ENCODE measurements at regions not wholly inside any gene's neighbourhood (a gene's known extent, or its start where the extent isn't known, plus 50 kb on each side); places are given as distances from the start of the nearest gene placed in this dataset.
"Not testable (repeated sequence)": the region's sequence is repeated elsewhere in the genome, so short reads cannot be mapped to it uniquely, and the experiment has no call there.

DNA sequence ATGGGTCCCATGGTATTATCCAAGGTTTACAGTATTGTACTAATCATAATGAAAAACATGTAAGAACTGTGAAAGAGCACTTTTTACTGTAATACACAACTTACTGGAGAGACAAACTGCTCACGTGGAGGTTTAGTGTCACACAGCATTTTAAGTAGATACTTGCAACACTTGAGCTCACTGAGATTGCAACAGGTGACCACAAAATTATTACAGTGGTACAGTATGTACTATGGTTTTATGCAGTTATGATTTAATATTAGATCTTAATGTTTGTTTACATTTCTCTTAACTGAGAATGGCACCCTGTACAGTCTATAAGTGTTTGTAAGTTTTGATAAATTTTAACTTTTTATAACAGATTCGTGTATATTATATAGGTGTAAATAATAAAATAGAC is 118.6 kb upstream of the SKOR2 start:
- 80% methylated on average over 1 of the region's 2 CpGs; no CpG with 5 or more reads in 1 of the 2 experiments for WGBS, 2 experiments (ENCODE audit: insufficient coverage in 2 of 2)
- no peaks in the 10 kb centered on the region for H3K4me1 ChIP-seq (ENCODE audit: control insufficient read depth, insufficient read depth, low read length, poor library complexity, severe bottlenecking)
- no peak overlapping the region for H3K27ac ChIP-seq (ENCODE audit: low read depth, low read length, severe bottlenecking)
- no peaks in the 10 kb centered on the region for H3K36me3 ChIP-seq (ENCODE audit: control insufficient read depth, insufficient read depth, low read length)
- H3K4me3 ChIP-seq (ENCODE audit: extremely low read depth, insufficient read depth, low read length, poor library complexity, severe bottlenecking) = no peak overlapping the region
- H3K9me3 ChIP-seq (ENCODE audit: control insufficient read depth, low read length) = no peaks in the 10 kb centered on the region

GRCh38 chr18:47354061-47354460 is 102.6 kb upstream of the SKOR2 start:
- WGBS, 2 experiments (ENCODE audit: insufficient coverage in 2 of 2) = 94 to 96% methylated on average over 8 to 12 of the region's 15 CpGs
- H3K4me3 ChIP-seq (ENCODE audit: extremely low read depth, insufficient read depth, low read length, poor library complexity, severe bottlenecking); H3K4me1 ChIP-seq (ENCODE audit: control insufficient read depth, insufficient read depth, low read length, poor library complexity, severe bottlenecking); H3K9me3 ChIP-seq (ENCODE audit: control insufficient read depth, low read length); H3K27ac ChIP-seq (ENCODE audit: low read depth, low read length, severe bottlenecking); H3K36me3 ChIP-seq (ENCODE audit: control insufficient read depth, insufficient read depth, low read length): not testable (repeated sequence)

DNA sequence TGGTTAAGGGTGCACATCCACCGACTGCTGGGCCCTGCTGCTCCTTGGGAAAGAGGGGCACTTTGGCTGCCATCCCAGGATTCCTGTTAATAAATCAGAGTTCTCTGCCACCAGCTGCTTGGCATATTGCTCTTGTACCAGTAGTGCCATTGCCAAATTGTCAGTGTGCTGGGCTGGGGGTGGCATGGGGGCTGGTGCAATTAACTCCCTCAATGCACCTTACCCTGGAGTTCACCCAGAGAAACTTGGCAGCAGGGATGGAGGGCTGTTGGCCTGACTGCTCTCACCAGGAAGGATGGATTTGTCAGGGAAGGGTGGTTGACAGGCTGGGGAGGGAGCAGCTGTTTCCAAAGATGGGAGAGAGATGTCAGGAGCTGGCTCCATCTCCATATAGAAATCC is 94.6 kb upstream of the SKOR2 start:
- Histone ChIP-seq H3K4me1 (ENCODE audit: control insufficient read depth, insufficient read depth, low read length, poor library complexity, severe bottlenecking) (peaks cover 14% of the 10 kb centered on the region), H3K4me3 (ENCODE audit: extremely low read depth, insufficient read depth, low read length, poor library complexity, severe bottlenecking) (no peak overlapping the region), H3K27ac (ENCODE audit: low read depth, low read length, severe bottlenecking) (no peak overlapping the region), H3K36me3 (ENCODE audit: control insufficient read depth, insufficient read depth, low read length) (no peaks in the 10 kb centered on the region), H3K9me3 (ENCODE audit: control insufficient read depth, low read length) (no peaks in the 10 kb centered on the region)
- WGBS, 2 experiments (ENCODE audit: insufficient coverage in 2 of 2) = 83 to 86% methylated on average over 1 of the region's 1 CpG

DNA sequence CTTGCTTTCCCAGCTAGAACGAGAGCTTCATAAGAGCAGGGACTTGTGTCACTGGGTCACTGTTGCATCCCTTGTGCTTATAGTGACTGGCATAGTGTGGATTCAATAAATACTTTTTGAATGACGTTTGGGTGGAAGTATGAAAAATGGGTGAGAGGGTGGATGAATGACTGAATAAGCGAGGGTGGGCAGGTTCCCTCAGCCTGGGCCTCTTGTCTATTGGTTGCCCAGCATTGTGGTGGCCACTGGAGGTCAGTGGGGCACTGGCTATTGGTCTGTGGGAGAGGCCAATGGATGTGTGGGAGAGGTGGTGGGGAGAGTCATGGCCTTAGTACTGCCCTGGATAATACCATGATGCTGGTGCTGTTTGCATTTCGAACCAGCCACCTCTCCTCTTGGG is 93.8 kb upstream of the SKOR2 start:
- no peaks in the 10 kb centered on the region for H3K9me3 ChIP-seq (ENCODE audit: control insufficient read depth, low read length)
- no peaks in the 10 kb centered on the region for H3K36me3 ChIP-seq (ENCODE audit: control insufficient read depth, insufficient read depth, low read length)
- 69 to 92% methylated on average over 3 to 4 of the region's 4 CpGs for WGBS, 2 experiments (ENCODE audit: insufficient coverage in 2 of 2)
- H3K4me1 ChIP-seq (ENCODE audit: control insufficient read depth, insufficient read depth, low read length, poor library complexity, severe bottlenecking) = peaks cover 14% of the 10 kb centered on the region
- no peak overlapping the region for H3K4me3 ChIP-seq (ENCODE audit: extremely low read depth, insufficient read depth, low read length, poor library complexity, severe bottlenecking)
- H3K27ac ChIP-seq (ENCODE audit: low read depth, low read length, severe bottlenecking) = no peak overlapping the region

- H3K4me1 ChIP-seq (ENCODE audit: control insufficient read depth, insufficient read depth, low read length, poor library complexity, severe bottlenecking) = peaks cover 14% of the 10 kb centered on the region
- WGBS, 2 experiments (ENCODE audit: insufficient coverage in 2 of 2) = 79 to 92% methylated on average over 2 of the region's 4 CpGs
- H3K9me3 ChIP-seq (ENCODE audit: control insufficient read depth, low read length) = no peaks in the 10 kb centered on the region
- H3K36me3 ChIP-seq (ENCODE audit: control insufficient read depth, insufficient read depth, low read length) = no peaks in the 10 kb centered on the region
- no peak overlapping the region for H3K27ac ChIP-seq (ENCODE audit: low read depth, low read length, severe bottlenecking)
- H3K4me3 ChIP-seq (ENCODE audit: extremely low read depth, insufficient read depth, low read length, poor library complexity, severe bottlenecking) = no peak overlapping the region
These were observed 91.8 kb upstream of the SKOR2 start for GRCh38 chr18:47343291-47343690.

DNA sequence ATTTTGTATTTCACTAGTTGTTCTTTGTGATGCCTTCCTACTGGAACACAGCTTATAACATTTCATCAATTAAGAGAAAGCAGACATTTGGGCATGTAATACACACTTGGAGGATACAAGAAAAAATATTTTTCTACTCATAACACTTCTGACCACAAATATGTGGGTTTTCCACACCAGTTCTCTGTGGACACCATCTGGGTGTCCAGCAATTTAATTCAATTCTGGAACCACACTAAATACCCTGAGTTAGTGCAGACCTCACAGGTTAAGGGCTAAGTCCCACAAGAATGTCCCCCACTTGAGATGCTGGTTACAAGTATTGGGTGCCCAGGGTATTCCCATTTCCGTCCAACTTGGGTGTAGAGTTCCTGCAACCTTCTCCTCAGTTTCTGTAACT is 91.1 kb upstream of the SKOR2 start:
- Histone ChIP-seq H3K27ac (ENCODE audit: low read depth, low read length, severe bottlenecking) (no peak overlapping the region), H3K4me3 (ENCODE audit: extremely low read depth, insufficient read depth, low read length, poor library complexity, severe bottlenecking) (no peak overlapping the region), H3K9me3 (ENCODE audit: control insufficient read depth, low read length) (no peaks in the 10 kb centered on the region), H3K4me1 (ENCODE audit: control insufficient read depth, insufficient read depth, low read length, poor library complexity, severe bottlenecking) (peaks cover 14% of the 10 kb centered on the region), H3K36me3 (ENCODE audit: control insufficient read depth, insufficient read depth, low read length) (no peaks in the 10 kb centered on the region)
- no CpG with 5 or more reads among the region's 1 CpG for WGBS, 2 experiments (ENCODE audit: insufficient coverage in 2 of 2)

GRCh38 chr18:47341678-47342077 is 90.2 kb upstream of the SKOR2 start:
- Histone ChIP-seq H3K27ac (ENCODE audit: low read depth, low read length, severe bottlenecking) (no peak overlapping the region), H3K4me1 (ENCODE audit: control insufficient read depth, insufficient read depth, low read length, poor library complexity, severe bottlenecking) (peaks cover 14% of the 10 kb centered on the region), H3K36me3 (ENCODE audit: control insufficient read depth, insufficient read depth, low read length) (no peaks in the 10 kb centered on the region), H3K4me3 (ENCODE audit: extremely low read depth, insufficient read depth, low read length, poor library complexity, severe bottlenecking) (no peak overlapping the region), H3K9me3 (ENCODE audit: control insufficient read depth, low read length) (no peaks in the 10 kb centered on the region)
- 65% methylated on average over 2 of the region's 6 CpGs; no CpG with 5 or more reads in 1 of the 2 experiments for WGBS, 2 experiments (ENCODE audit: insufficient coverage in 2 of 2)

DNA sequence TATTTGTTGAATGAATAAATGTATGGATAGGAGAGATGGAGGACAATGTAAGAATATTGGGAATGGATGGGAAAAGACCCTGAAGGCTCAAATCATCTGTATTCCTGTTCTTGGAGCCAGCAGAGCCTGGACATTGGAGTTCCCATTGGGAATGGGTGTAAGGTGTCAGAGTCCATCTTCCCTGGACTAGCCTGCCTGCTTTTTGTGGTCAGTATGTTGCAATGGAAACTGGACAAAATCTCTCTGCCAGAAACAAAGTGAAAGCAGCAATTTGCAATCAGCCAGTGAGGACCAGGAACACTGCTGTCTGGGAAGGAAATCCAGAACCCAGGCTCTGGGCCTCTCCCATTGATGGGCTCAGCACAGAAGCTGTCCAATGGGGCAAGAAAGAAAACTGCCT is 83.5 kb upstream of the SKOR2 start:
- no peak overlapping the region for H3K4me3 ChIP-seq (ENCODE audit: extremely low read depth, insufficient read depth, low read length, poor library complexity, severe bottlenecking)

GRCh38 chr18:47333926-47334635 is 82.6 kb upstream of the SKOR2 start:
- 82 to 90% methylated on average over 3 to 5 of the region's 12 CpGs for WGBS, 2 experiments (ENCODE audit: insufficient coverage in 2 of 2)
- H3K36me3 ChIP-seq (ENCODE audit: control insufficient read depth, insufficient read depth, low read length) = no peaks in the 10 kb centered on the region
- no peaks in the 10 kb centered on the region for H3K4me1 ChIP-seq (ENCODE audit: control insufficient read depth, insufficient read depth, low read length, poor library complexity, severe bottlenecking)
- no peaks in the 10 kb centered on the region for H3K9me3 ChIP-seq (ENCODE audit: control insufficient read depth, low read length)
- no peak overlapping the region for H3K4me3 ChIP-seq (ENCODE audit: extremely low read depth, insufficient read depth, low read length, poor library complexity, severe bottlenecking)
- H3K27ac ChIP-seq (ENCODE audit: low read depth, low read length, severe bottlenecking) = no peak overlapping the region

More for the DNA sequence above, 83.5 kb upstream of the SKOR2 start:
- Histone ChIP-seq H3K27ac (ENCODE audit: low read depth, low read length, severe bottlenecking) (no peak overlapping the region), H3K36me3 (ENCODE audit: control insufficient read depth, insufficient read depth, low read length) (no peaks in the 10 kb centered on the region), H3K9me3 (ENCODE audit: control insufficient read depth, low read length) (no peaks in the 10 kb centered on the region), H3K4me1 (ENCODE audit: control insufficient read depth, insufficient read depth, low read length, poor library complexity, severe bottlenecking) (no peaks in the 10 kb centered on the region)

DNA sequence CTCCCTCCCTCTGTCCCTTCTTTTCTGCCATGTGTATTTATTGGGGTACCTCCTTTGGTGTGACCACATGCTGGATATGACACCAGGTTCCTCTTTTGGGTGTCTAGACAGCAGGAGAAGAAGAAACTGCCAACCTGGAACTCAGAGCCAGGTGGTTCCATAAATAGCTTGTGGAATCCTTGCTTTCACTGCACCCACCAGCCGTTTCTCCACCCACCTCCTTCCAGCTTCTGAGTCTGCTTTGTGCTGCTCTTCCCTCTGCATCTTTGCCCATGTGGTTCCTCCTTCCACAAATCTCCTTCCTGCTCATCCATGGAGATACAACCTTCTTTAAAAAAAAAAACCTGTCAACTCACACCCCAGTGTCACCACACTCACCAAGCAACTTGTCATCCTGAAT is 80.2 kb upstream of the SKOR2 start:
- Histone ChIP-seq H3K4me3 (ENCODE audit: extremely low read depth, insufficient read depth, low read length, poor library complexity, severe bottlenecking) (no peak overlapping the region), H3K36me3 (ENCODE audit: control insufficient read depth, insufficient read depth, low read length) (no peaks in the 10 kb centered on the region), H3K4me1 (ENCODE audit: control insufficient read depth, insufficient read depth, low read length, poor library complexity, severe bottlenecking) (no peaks in the 10 kb centered on the region), H3K9me3 (ENCODE audit: control insufficient read depth, low read length) (no peaks in the 10 kb centered on the region), H3K27ac (ENCODE audit: low read depth, low read length, severe bottlenecking) (no peak overlapping the region)
- 94 to 100% methylated on average over 1 of the region's 1 CpG for WGBS, 2 experiments (ENCODE audit: insufficient coverage in 2 of 2)

DNA sequence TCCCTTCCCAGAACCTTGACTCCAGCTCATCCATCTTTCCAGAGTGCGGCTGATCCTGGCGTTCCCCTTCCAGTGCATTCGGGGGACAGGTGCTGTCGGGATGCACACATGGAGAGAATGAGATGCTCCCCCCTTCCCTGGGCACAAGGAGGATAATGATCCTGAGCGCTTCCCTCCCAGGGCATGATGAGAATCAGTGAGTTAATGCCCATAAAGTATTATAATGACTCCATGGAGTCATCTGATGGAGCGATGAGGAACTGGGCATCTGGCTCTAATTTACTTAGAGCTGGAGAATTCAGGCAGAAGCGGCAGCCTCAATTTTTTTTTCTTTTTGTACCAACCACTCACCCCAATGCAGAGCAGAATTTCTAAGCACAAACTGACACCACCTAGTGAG is 79.6 kb upstream of the SKOR2 start:
- H3K4me3 ChIP-seq (ENCODE audit: extremely low read depth, insufficient read depth, low read length, poor library complexity, severe bottlenecking) = no peak overlapping the region
- H3K27ac ChIP-seq (ENCODE audit: low read depth, low read length, severe bottlenecking) = no peak overlapping the region
- no peaks in the 10 kb centered on the region for H3K36me3 ChIP-seq (ENCODE audit: control insufficient read depth, insufficient read depth, low read length)
- no peaks in the 10 kb centered on the region for H3K9me3 ChIP-seq (ENCODE audit: control insufficient read depth, low read length)
- H3K4me1 ChIP-seq (ENCODE audit: control insufficient read depth, insufficient read depth, low read length, poor library complexity, severe bottlenecking) = no peaks in the 10 kb centered on the region
- WGBS, 2 experiments (ENCODE audit: insufficient coverage in 2 of 2) = 81 to 84% methylated on average over 3 to 6 of the region's 7 CpGs
